ENCODE measurements at regions not wholly inside any gene's neighbourhood (a gene's known extent, or its start where the extent isn't known, plus 50 kb on each side); places are given as distances from the start of the nearest gene placed in this dataset.

DNA sequence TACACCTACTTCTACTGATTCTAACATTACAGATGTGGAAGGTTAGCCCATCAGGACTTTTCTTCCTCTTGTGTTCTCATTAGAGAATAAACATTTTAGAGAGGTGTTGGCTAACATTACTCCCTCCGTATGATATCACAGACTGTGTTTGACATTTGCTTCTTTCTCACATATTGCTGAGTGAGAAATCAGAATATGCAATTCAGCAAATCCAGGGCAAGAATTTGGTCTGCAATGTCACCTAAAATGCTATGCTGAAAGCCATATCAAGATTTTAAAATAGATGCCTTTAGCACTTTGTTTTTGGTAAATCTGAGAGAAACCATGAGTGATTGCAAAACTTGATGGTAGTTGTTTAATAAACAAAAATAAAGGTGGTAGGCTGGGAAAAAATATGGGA, 319.1 kb downstream of the C4orf33 start:
- no peak for DNase-seq (ENCODE audit: low read depth, low spot score)

DNA sequence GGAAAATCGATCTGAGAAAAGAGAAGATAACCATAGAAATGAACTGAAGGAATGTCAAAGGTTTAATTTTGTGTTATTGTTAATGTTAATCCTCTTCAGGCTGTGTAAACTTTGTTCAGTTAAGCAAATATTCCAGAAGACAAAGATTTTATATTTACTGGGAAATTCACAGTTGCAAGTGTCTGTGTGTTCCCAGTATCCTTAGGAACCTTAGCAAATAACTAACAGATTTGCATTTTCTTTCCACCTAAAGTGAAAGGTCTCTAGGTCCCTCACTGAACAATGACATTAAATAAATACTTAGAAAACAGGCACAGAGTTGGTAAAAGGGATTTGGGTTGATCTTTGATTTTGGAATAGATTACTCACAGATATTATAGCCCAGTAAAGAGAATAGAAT, 324.7 kb downstream of the C4orf33 start:
- no peak for DNase-seq (ENCODE audit: low read depth, low spot score)

GRCh38 chr4:129422277-129422676, 326.3 kb downstream of the C4orf33 start:
- DNase-seq (ENCODE audit: low read depth, low spot score) = no peak

GRCh38 chr4:129428454-129428853, 332.5 kb downstream of the C4orf33 start:
- DNase-seq (ENCODE audit: low read depth, low spot score) = no peak

- no peak for DNase-seq (ENCODE audit: low read depth, low spot score)
Observed at GRCh38 chr4:129429581-129430320, 333.8 kb downstream of the C4orf33 start.

DNA sequence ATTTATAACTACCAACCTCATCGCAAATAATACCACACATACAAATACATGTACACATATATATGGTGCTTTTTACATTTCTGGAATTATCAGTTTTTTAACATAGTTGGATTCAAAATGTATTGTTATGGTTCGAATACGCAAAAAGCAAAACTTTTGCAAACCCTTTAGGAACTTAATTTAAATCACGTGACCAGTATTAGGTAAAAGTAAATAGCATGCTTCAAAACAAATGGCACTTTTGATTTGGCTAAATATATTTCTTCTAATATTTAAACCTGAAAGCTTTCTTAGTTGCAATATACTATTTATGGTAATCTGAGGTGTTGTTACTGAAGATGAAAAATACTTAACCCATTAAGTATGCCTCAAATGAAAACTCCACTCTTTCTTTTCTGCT, 341.4 kb downstream of the C4orf33 start:
- no peak for DNase-seq (ENCODE audit: low read depth, low spot score)

- no peak for DNase-seq (ENCODE audit: low read depth, low spot score)
Observed at GRCh38 chr4:129438456-129438981, 342.6 kb downstream of the C4orf33 start.

GRCh38 chr4:129446074-129446473, 350.1 kb downstream of the C4orf33 start:
- no peak for DNase-seq (ENCODE audit: low read depth, low spot score)

GRCh38 chr4:129453524-129454200, 357.7 kb downstream of the C4orf33 start:
- DNase-seq (ENCODE audit: low read depth, low spot score) = no peak

- DNase-seq (ENCODE audit: low read depth, low spot score) = no peak
Observed at GRCh38 chr4:129455482-129455881, 359.5 kb downstream of the C4orf33 start.

DNA sequence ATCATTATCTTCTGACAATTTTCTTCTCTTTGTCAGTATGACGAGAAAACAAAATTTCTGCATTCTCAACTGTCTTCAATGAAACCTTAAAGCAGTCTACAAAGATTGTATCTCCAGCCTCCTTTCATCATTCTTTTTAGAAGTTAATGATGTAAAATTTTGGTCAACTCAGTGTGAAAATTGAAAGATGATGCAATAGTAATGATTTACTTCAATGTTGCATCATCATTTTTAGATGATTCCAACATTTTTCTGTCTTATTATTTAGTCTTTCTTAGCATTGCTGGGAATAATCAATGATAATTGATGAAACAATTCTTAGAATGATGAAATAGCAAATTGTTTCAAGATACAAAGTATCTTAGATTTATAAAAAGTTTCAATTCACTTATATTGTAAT, 372.7 kb downstream of the C4orf33 start:
- DNase-seq (ENCODE audit: low read depth, low spot score) = no peak

GRCh38 chr4:129474698-129475097, 378.7 kb downstream of the C4orf33 start:
- DNase-seq (ENCODE audit: low read depth, low spot score) = no peak

- no peak for DNase-seq (ENCODE audit: low read depth, low spot score)
Observed at GRCh38 chr4:129481107-129481506, 385.2 kb downstream of the C4orf33 start.

DNA sequence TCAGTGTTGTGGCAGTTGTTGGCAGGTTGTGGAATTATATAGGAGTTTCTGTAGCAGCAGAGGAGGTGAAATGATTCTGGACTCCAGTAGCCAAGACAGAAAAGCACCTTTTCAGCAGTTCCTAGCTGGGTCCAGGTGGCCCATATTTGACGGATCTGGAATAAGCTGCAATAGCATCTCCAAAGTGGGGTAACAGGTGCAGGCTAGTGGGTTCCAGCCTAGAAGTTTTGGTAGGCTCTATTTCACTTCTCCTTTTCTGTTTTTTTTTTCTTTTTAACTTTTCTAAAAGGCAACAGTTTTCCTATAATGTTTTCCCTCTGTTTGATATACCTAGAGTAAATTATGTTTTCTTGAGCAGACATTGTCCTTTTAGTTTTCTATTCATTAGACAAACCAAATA, 392.5 kb downstream of the C4orf33 start:
- no peak for DNase-seq (ENCODE audit: low read depth, low spot score)

DNA sequence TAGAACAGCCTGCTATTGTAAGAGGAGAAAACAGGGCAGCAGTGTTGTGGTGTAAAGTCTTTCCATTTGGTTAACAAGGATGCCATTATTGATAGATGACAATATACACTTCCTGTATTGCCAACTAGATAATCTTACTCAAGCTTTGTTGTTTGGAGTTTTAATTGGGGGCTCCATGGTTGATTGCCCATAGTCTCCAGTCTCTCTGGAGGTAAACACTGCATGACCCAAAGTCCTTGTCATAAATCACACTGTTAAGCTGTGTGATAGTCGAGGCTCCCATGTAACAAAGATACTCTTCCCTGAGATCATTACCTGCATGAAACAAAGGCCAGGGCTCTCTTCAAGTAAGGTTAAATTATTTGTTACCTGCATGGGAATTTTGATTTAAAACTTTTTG, 394.6 kb downstream of the C4orf33 start:
- no peak for DNase-seq (ENCODE audit: low read depth, low spot score)

DNA sequence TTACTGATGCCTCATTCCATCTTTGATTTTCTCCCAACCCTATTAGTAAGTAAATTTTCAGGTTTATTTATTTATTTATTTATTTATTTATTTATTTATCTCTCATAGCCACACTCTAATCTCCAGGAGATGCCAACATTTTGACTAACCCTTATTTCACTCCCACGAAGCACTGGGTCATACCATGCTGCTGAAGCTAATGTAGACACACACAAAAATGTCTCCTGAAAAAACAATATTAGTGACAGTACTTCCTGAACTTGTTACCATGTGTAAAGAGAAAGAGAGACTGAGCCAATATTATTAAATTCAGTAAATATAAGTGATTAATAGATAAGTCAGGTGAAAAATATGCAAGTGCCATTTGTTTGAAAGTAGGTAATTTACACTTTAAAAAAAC, 402.7 kb downstream of the C4orf33 start:
- no peak for DNase-seq (ENCODE audit: low read depth, low spot score)

DNA sequence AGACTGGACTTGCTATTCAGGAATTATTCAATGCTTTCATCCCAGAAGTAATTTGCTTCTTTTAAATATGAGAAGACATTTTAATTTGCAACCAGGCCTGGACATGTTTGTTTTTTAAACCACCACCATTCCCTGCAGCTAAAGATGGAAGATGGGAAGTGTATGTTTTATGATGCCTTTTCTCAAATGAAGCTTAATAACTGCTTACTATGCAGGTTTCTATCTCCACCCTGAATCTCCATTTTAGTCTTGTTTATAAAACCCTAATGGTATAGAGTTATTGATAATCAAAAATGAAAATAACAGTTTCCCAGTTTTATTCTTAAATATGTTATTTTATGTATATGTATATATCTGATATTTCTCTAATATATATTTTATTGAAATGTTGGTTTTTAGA, 418.9 kb downstream of the C4orf33 start:
- no peak for DNase-seq (ENCODE audit: low read depth, low spot score)

DNA sequence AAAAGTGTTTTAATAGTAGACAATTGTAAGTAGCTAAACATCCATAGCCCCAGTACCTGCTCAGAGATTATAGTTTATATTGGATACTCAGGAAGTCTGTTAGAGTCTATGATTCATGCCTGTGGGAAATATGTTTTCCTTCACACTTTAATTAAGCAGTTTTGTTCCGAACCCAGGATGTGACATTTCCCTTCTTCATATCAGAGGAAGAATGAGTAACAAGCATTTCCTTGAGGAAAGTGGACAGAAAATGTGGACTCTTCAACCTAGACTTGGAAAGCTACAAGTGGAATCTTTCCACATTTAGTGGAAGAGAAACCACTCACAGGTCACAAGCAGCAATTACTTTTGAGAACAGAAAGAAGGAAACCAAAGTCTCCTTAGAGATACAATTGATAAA, 419.4 kb downstream of the C4orf33 start:
- DNase-seq (ENCODE audit: low read depth, low spot score) = no peak

- DNase-seq (ENCODE audit: low read depth, low spot score) = no peak
Observed at GRCh38 chr4:129526812-129527211, 430.9 kb downstream of the C4orf33 start.

DNA sequence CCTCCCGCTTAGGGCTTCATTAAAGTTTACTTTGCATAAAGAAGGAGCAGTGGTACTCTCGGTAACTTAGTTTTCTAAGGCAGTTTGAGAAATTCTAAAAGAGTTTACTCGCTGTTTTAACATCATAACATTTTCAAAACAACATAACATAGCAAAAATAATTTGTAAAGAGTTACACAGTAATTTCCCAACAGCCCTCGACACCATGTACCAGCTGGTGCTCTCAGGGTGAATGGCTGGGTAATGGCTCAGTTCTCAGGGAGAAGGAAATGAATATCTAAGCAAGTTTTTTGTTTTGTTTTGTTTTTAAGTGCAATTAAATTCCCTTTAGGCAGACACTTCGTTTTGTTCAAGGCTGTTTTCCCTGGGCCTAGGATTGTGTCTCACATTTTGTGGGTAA, 435.3 kb downstream of the C4orf33 start:
- DNase-seq (ENCODE audit: low read depth, low spot score) = no peak

DNA sequence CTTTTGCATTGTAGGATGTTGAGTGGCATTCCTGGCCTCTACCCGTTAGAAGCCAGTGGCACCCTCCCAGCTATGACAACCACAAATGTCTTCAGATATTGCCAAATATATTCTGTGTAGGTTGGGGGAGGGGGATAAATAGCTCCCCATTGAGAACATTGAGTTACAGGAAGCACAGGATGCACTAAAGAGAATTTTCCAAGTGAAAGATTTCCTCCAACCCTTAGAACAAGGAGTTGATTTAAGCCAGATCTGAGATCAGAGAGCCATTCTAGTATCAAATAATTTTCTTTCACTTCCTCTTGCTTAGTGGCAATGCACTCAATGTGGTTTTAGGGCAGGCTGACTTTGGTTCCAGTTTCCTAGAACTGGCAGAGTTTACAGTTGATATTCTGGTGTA, 436.6 kb downstream of the C4orf33 start:
- DNase-seq (ENCODE audit: low read depth, low spot score) = no peak

DNA sequence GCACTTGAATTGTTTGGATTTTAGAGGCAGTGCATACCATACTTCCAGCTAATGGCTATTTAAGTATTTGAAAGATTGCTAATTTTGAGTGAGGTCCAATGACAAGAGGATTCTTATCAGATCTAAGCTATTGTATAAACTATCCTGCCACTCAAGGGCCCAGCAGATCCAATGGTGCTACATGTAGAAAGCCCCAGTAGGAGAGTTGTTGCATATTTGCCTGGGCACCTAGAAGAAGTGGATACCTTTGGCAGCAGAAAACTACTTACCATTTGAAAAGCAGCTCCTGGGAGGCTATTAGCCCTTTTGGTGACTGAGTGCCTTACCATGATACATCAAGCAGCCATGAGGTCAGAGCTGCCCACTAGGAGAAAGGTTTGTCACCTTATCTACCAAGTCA, 447.3 kb downstream of the C4orf33 start:
- no peak for DNase-seq (ENCODE audit: low read depth, low spot score)

DNA sequence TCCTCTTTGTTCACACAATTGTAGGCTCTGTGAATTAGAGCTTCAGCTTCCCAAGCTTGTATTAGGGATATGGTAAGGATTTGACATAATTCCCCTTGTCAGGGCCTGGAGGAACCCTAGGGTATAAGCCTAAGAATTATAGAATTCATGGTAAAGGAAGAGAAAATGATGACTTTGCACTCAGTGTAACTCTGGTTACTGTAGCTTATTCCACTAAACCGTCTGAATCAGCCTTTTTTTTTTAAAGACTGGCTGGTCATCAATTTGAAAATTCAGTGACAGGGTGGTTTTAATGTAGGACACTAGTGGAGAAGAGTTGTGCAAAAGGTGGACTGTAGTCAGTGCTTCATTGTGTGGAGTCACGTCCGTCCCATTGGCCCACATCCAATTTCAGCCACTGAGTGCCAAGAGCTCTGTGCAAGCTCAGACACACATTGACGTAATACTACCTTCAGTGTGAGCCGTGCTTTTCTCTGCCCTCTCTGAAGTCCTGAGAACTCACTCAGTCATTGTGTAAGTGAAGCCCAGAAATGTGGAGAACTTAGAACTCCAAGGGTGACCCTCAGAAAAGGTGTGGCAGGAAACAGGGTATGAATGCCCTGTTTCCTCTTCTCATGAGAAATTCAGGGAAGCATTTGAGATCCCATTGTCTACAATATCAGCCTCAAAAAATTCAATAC, 449.8 kb downstream of the C4orf33 start:
- no peak for DNase-seq (ENCODE audit: low read depth, low spot score)
